HepG2 (cell line): ENCODE measurements at regions not wholly inside any gene's neighbourhood (a gene's known extent, or its start where the extent isn't known, plus 50 kb on each side); places are given as distances from the start of the nearest gene placed in this dataset.

Experiments
- ATAC-seq: fragments of 200-7000 bp; cut with Tn5 transposase; 3 replicates; pipeline ENCODE4 v1.9.1; 2020; ENCODE audit warnings: mild to moderate bottlenecking, moderate library complexity
- BruUV-seq: library from RNA; stranded (reverse); fragments of 400-500 nt; replicated peaks from 2 replicates; lab custom pipeline; 2021; lab: Mats Ljungman, UMichigan
- CTCF ChIA-PET: fragments of 300-600 bp; formaldehyde crosslinking; extraction: SDS; loops from one replicate; lab custom pipeline; 2021; ENCODE audit warnings: low total read pairs, inconsistent platforms, low intra/inter-chr PET ratio; lab: Yijun Ruan, JAX
- POLR2A ChIA-PET: fragments of 350-600 bp; sonication (Branson Sonifier 250); formaldehyde crosslinking; loops from one replicate; lab custom pipeline; 2020; ENCODE audit warnings: antibody characterized with exemption, inconsistent platforms; lab: Yijun Ruan, JAX
- DNase-seq: peaks from one replicate; pipeline ENCODE4 v3.0.0-alpha.2; 2015; ENCODE audit warnings: low spot score
- FAIRE-seq: peaks from 3 replicates; lab custom pipeline; 2011; peaks lifted over from hg19 to GRCh38; lab: Jason Lieb, UNC
- H2AFZ ChIP-seq: one replicate; pipeline ENCODE4 v1.6.1; 2011; ENCODE audit warnings: low read length, inconsistent platforms
- H3K27ac ChIP-seq: fragments of 300-600 bp; 3 replicates; pipeline ENCODE4 v1.8.0; 2011; ENCODE audit warnings: mixed run types, mild to moderate bottlenecking, mixed read lengths, low read length, inconsistent platforms; ENCODE audit not compliant: insufficient read depth; ENCODE audit errors: extremely low read length
- H3K27me3 ChIP-seq, 2 experiments: fragments of 200-600 bp in 1 of 2; 2 replicates in 1 of 2; 3 replicates in 1 of 2; pipeline versions ENCODE4 v1.6.0 to v1.8.0; 2011; ENCODE audit warnings: low read length in 2 of 2, mild to moderate bottlenecking in 2 of 2, moderate library complexity in 2 of 2, inconsistent platforms in 1 of 2; ENCODE audit not compliant: insufficient read depth in 2 of 2, control insufficient read depth in 1 of 2
- H3K36me3 ChIP-seq, 2 experiments: fragments of 200-600 bp in 1 of 2; replicated peaks in 1 of 2; 2 replicates in 1 of 2; 3 replicates in 1 of 2; pipeline versions ENCODE4 v1.5.1 to v1.8.0; 2011; ENCODE audit warnings: low read length in 2 of 2, inconsistent platforms in 1 of 2; ENCODE audit not compliant: insufficient read depth in 2 of 2, control insufficient read depth in 1 of 2
- H3K4me1 ChIP-seq: 2 replicates; pipeline ENCODE4 v1.5.1; 2012; ENCODE audit warnings: low read length, inconsistent platforms; ENCODE audit not compliant: insufficient read depth
- H3K4me2 ChIP-seq: 2 replicates; pipeline ENCODE4 v1.6.0; 2011; ENCODE audit warnings: low read depth, low read length, inconsistent platforms
- H3K4me3 ChIP-seq, 3 experiments: fragments of 200-600 bp in 1 of 3; sonication (generic), shearing (Covaris generic) in 1 of 3; replicated peaks in 1 of 3; 2 replicates each; pipeline ENCODE4 v1.5.1; 2011 to 2016; ENCODE audit warnings: low read length in 3 of 3, inconsistent platforms in 2 of 3, low read depth in 2 of 3, mild to moderate bottlenecking in 2 of 3, control low read depth in 1 of 3, mixed read lengths in 1 of 3; ENCODE audit not compliant: insufficient read depth in 1 of 3
- H3K79me2 ChIP-seq: one replicate; pipeline ENCODE4 v1.6.1; 2011; ENCODE audit warnings: low read length, inconsistent platforms; ENCODE audit not compliant: insufficient read depth
- H3K9ac ChIP-seq: 2 replicates; pipeline ENCODE4 v1.6.0; 2011; ENCODE audit warnings: mild to moderate bottlenecking, low read depth, low read length, inconsistent platforms; ENCODE audit not compliant: insufficient read depth
- H3K9me3 ChIP-seq: 2 replicates; pipeline ENCODE4 v1.5.1; 2012; ENCODE audit warnings: mild to moderate bottlenecking, low read length
- H4K20me1 ChIP-seq: 2 replicates; pipeline ENCODE4 v1.6.0; 2011; ENCODE audit warnings: inconsistent platforms, mild to moderate bottlenecking, low read length, moderate library complexity; ENCODE audit not compliant: insufficient read depth
- CEBPZ ChIP-seq: IDR thresholded peaks from 2 replicates; pipeline ENCODE4 v1.6.1; 2012; ENCODE audit warnings: low read length, improper control_type of control experiment
- CHD4 ChIP-seq: fragments of 200-600 bp; sonication (generic); IDR thresholded peaks from 2 replicates; pipeline ENCODE4 v1.7.0; 2017; ENCODE audit warnings: mild to moderate bottlenecking, low read length, borderline replicate concordance
- MED1 ChIP-seq: sonication (generic); formaldehyde crosslinking; IDR thresholded peaks from 2 replicates; pipeline ENCODE4 v1.4.0; 2020; ENCODE audit warnings: missing genetic modification reagents
- NCOA2 ChIP-seq: sonication (generic); formaldehyde crosslinking; IDR thresholded peaks from 2 replicates; pipeline ENCODE4 v1.8.0; 2022; ENCODE audit warnings: inconsistent platforms
- RFXANK ChIP-seq: IDR thresholded peaks from 2 replicates; pipeline ENCODE4 v1.6.1; 2016
- SIN3A ChIP-seq: IDR thresholded peaks from 2 replicates; pipeline ENCODE4 v1.6.1; 2011; ENCODE audit warnings: low read depth, mild to moderate bottlenecking, control low read depth, low read length, borderline replicate concordance
- SIX4 ChIP-seq: sonication (generic); formaldehyde crosslinking; IDR thresholded peaks from 2 replicates; pipeline ENCODE4 v1.4.0; 2020; ENCODE audit warnings: missing genetic modification reagents
- SNAPC4 ChIP-seq: sonication (generic); formaldehyde crosslinking; IDR thresholded peaks from 2 replicates; pipeline ENCODE4 v1.4.0; 2020; ENCODE audit warnings: mild to moderate bottlenecking, missing genetic modification reagents
- SP1 ChIP-seq, 2 experiments: fragments of 450-650 bp in 1 of 2; sonication (generic) in 1 of 2; formaldehyde crosslinking in 1 of 2; IDR thresholded peaks; 2 replicates each; pipeline versions ENCODE4 v1.4.0 to v1.6.1; 2016 to 2020; ENCODE audit warnings: missing genetic modification reagents in 1 of 2
- SSRP1 ChIP-seq: IDR thresholded peaks from 2 replicates; pipeline ENCODE4 v1.6.1; 2016; ENCODE audit warnings: control low read depth
- ZBTB21 ChIP-seq: sonication (generic); formaldehyde crosslinking; IDR thresholded peaks from 2 replicates; pipeline ENCODE4 v1.4.0; 2020; ENCODE audit warnings: missing genetic modification reagents
- ZNF160 ChIP-seq: sonication (generic); formaldehyde crosslinking; IDR thresholded peaks from 2 replicates; pipeline ENCODE4 v1.8.0; 2022; ENCODE audit warnings: mild to moderate bottlenecking, inconsistent platforms, missing genetic modification reagents
- ZNF367 ChIP-seq: sonication (generic); formaldehyde crosslinking; IDR thresholded peaks from 2 replicates; pipeline ENCODE4 v1.4.0; 2020; ENCODE audit warnings: missing genetic modification reagents, borderline replicate concordance
- ZNF629 ChIP-seq: sonication (generic); formaldehyde crosslinking; conservative IDR thresholded peaks from 2 replicates; pipeline ENCODE4 v1.5.0; 2020; ENCODE audit warnings: missing genetic modification reagents
- ZNF724P ChIP-seq: sonication (generic); formaldehyde crosslinking; IDR thresholded peaks from 2 replicates; pipeline ENCODE4 v1.8.0; 2022; ENCODE audit warnings: missing genetic modification reagents, borderline replicate concordance
- ZNF800 ChIP-seq: sonication (generic); formaldehyde crosslinking; IDR thresholded peaks from 2 replicates; pipeline ENCODE4 v1.4.0; 2020; ENCODE audit warnings: missing genetic modification reagents
- WGBS: methylation state at CpG from one replicate; pipeline ENCODE4 v1.1.6; 2017; ENCODE audit warnings: low lambda C conversion rate; 5-methylcytosine and 5-hydroxymethylcytosine counted together
- in situ Hi-C: cut with HindIII; loops from 2 replicates; pipeline ENCODE4 v1.10.0; 2017; ENCODE audit warnings: low pct_unique_long_range_greater_than_20kb; ENCODE audit not compliant: extremely low pct_ligation_motif_present
- intact Hi-C: fragments of 100-400 bp; cut with micrococcal nuclease; formaldehyde crosslinking; loops from one replicate; pipeline ENCODE4 v1.10.0; 2022; ENCODE audit not compliant: unreplicated experiment

- TF ChIP-seq CHD4 (no peak), RFXANK (CRISPR knock-in tag) (no peak), CEBPZ (no peak)
These were observed 381.7 kb downstream of the NUP35 start (continued) for GRCh38 chr2:183505911-183506310.

GRCh38 chr2:183511154-183511553 is 386.9 kb downstream of the NUP35 start:
- BruUV-seq, result no TSS peak
- 47% methylated on average over 3 of the region's 3 CpGs for WGBS
- no peak for ATAC-seq
- in situ Hi-C loops (no loop called here), intact Hi-C loops (no loop called here)
- DNase-seq, result no peak
- H4K20me1 ChIP-seq, result no peaks in the 10 kb centered on the region
- ChIA-PET POLR2A (no interaction called here), CTCF (no interaction called here)
- H3K27me3 ChIP-seq, result no peaks in the 10 kb centered on the region
- no peak overlapping the region for H3K4me3 ChIP-seq
- no peak for FAIRE-seq
- H3K4me2 ChIP-seq, result no peak overlapping the region
- H3K4me1 ChIP-seq, result no peaks in the 10 kb centered on the region
- H2AFZ ChIP-seq, result no peak overlapping the region
- no peak overlapping the region for H3K27ac ChIP-seq
- H3K79me2 ChIP-seq, result no peaks in the 10 kb centered on the region
- H3K9me3 ChIP-seq, result peaks cover 12% of the 10 kb centered on the region; the same call in 1 of the 2 replicates
- no peak overlapping the region for H3K9ac ChIP-seq
- no peaks in the 10 kb centered on the region for H3K36me3 ChIP-seq
- TF ChIP-seq ZNF724P (CRISPR knock-in tag), result no peak
- TF ChIP-seq ZNF160 (CRISPR knock-in tag), result no peak
- TF ChIP-seq ZNF367 (CRISPR knock-in tag), result no peak
- TF ChIP-seq SP1 (IDR thresholded peaks at IDR 0.05), result no peak
- no peak for TF ChIP-seq SP1 (CRISPR knock-in tag; IDR thresholded peaks at IDR 0.05)
- no peak for TF ChIP-seq SNAPC4 (CRISPR knock-in tag)
- no peak for TF ChIP-seq ZNF629 (CRISPR knock-in tag)
- no peak for TF ChIP-seq MED1
- TF ChIP-seq SIX4 (CRISPR knock-in tag), result no peak
- TF ChIP-seq NCOA2 (CRISPR knock-in tag), result no peak
- no peak for TF ChIP-seq ZBTB21
- no peak for TF ChIP-seq SSRP1 (CRISPR knock-in tag)
- TF ChIP-seq ZNF800 (CRISPR knock-in tag), result no peak
- TF ChIP-seq SIN3A, result no peak
